ENCODE measurements at regions not wholly inside any gene's neighbourhood (a gene's known extent, or its start where the extent isn't known, plus 50 kb on each side); places are given as distances from the start of the nearest gene placed in this dataset.

DNA sequence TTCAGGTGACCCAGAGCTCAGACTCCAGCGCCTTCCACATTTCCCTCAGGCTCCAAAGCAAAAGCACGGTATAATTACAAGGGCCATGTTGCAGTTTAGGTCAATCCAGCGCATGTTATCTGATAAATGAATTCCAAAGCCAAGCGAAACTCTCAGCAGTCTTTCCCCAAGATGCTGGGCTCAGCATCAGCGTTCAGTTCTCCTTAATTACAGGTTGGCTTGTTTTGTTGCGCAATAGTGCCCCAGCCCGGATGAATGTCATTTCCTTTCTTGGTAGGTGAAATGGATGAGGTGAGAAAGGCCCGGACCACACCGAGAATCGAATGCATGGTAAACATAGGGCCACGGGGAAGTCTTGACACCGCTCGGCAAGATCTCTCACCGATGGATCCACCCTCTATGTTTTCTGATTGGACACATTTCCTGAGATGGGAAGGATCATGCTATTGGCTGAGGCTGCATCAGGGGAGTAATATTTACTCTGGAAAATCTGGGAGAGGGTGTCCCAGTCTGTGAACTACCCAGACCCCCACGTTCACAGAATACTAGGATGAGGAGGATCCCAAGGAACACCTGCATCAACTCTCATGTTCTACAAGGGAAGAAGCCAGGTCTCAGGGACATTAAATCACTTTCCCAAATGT is 221.2 kb upstream of the ANKRD55 start:
- DNase-seq = no peak

DNA sequence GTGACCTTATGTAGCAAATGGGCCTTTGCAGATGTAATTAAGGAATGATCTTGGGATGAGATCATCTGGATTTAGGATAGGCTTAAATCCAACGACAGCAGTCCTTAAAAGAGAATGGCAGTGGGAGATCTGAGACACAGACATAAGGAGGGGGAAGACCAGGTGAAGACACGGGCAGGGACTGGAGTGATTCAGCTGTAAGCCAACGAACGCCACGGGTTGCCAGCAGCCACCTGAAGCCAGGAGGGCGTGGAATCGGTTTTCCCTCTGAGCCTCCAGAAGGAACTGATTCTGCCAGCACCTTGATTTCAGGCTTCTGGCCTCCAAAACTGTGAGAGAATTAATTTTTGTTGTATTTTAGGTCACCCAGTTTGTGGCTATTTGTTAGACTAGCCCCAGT is 218.6 kb upstream of the ANKRD55 start:
- no peak for DNase-seq

DNA sequence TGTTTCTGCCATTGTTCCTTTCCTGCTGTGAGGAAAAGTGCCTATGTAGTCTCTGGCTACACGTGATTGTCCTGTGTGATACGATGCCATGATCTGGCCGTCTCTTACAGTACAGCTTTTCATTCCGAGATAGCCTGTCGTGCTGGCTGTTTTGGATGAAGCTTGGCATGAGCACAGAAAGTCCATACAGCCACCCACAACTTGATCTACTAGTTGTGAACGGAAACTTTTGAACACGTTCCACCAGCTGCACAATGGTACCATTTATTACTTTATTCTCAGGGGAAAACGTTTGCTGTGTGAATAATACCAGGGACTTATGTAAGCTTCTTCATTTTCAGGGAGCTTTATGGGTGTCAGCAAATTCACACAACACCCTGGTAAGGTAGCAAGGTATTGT is 217.6 kb upstream of the ANKRD55 start:
- no peak for DNase-seq

DNA sequence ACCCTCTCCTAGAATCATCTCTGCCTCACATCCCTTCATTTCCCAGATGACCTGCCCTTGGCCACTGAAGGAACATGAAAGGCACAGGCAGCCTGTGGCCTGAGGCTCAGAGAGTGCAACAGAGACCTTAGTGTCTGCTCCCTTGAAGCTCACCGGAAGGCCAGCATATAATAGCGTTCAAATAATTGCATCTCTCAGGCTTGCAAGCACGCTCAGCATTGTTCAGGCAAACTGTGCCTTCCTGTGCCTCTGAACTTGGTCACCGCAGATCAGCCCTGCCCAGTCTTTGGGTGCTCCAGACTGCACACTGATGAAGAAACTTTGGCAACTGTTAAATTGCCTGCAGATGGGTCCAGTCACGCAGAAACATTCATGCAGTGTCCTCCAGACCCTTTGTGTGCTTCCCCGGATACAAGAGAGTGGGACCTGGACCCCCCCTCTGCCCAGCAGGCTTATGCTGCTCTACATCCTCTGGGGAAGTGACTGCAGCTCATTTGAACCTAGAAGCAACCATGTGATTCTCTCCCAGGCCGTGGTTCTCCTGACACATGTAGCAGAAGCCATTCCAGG is 216.0 kb upstream of the ANKRD55 start:
- DNase-seq = no peak

DNA sequence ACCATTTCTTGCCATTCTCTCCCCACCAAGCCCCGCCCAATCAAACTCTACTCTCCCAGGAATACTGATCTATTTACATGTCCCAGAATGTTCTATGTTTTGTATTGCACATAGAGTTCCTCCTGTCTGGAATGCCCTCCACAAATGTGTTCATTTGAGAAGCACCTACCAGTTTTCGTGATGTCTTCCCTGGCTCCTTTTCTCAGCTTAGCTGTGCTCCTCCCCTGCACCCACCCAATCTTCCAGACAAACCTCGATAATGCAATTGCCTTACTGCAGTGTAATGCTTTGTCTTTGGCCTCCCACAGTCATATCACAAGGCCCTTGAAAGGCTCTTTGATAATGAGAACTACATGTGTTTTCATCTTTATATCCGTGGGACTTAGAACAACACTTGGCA is 214.5 kb upstream of the ANKRD55 start:
- no peak for DNase-seq

GRCh38 chr5:56447232-56447631 is 214.1 kb upstream of the ANKRD55 start:
- DNase-seq = no peak

GRCh38 chr5:56446728-56447127 is 213.6 kb upstream of the ANKRD55 start:
- no peak for DNase-seq

DNA sequence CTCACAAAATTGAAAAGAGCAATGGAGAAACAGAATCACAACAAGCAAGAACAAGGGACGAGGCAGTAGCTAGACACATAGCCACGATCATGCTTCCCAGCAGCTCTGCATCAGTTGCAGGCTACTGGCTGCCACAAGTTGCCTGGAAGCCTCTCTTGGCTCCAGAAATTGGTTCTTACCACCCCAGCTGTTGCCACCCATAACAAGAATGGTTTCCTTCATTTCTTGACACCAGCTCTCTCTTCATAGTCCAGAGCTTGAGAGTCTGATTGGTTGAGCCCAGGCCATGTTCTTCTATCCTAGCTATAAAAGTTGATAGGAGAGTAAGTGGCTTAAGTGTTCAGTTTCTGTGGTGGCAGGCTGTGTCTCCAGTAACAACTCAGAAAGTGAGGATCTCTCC is 210.7 kb upstream of the ANKRD55 start:
- no peak for DNase-seq

DNA sequence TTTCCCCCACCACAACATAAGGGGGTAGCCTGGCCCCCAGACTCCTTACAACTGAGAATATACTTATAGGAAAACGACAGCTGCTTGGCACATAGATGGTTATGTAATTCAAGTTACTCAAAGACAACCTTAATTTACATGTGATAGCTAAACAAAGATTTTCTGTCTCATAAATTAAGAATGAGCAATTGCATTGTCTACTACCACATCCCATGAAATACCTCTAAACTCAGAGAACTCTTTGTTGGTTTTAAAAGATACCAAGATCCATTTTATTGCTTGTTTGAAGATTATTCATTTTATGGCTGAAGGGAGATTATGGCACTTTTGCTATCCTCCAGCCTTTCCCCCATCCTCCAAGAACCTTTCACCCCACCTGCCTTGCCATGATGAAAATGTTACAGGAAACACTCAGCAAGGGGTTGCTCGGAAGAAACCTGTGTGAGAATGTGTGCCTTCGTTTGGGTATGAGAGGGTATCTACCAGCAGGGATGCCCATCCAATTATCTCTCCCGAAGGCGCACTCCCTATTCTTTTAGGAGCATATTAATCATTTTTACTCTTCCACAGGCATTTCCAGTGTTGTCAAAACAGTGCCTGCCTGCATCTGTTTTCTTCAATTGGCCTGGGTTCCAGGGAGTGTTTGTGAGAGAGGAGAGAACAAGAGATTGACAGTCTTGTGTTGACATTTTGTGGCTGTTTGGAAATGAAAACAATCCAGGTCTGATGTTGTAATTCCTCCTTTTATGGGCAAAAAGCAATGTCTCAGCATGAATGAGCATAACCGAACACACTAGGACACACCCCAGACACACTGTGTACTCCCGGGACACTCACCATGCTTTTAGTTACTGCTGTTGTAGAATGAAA is 208.0 kb upstream of the ANKRD55 start:
- no peak for DNase-seq

- no peak for DNase-seq
Measured at GRCh38 chr5:56434986-56435385, 201.9 kb upstream of the ANKRD55 start.

GRCh38 chr5:56433039-56433617 is 200.0 kb upstream of the ANKRD55 start:
- DNase-seq = no peak

DNA sequence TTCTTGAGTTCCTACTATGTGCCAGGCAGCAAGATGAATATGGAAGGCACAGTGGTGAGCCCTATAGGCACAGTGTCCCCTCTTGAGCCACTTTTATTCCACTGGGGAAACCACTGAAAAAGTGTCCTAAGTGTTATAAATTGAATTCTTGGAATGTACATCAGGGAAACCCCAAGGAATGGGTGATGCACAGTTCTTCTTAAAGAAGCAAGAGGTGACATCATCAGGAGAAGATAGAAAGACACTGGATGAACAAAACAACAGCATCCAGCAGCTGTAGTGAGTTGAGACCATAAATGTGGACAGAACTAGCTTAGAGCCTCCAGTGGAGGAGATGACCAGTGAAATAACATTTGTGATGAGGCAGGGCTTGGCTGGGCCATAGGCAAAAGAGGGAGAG is 199.2 kb upstream of the ANKRD55 start:
- DNase-seq = no peak

DNA sequence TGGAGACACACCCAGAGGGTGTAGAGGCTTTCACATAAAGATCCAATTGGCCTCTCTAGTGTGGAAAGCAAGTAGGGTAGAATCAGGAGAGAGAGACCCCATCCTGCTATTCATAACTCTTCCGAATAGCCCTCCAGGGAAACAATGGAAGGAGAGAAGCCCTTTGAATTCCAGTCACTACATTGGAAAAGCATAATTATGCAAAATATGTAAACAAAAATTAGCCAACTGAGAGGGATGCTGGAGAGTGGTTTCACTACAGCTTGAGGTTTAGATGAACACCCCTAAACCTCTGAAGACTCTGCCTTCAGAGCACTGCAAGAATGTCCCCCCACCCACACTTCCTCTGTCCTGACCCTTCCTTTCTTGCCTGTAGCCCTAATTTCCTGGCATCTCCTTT is 197.3 kb upstream of the ANKRD55 start:
- DNase-seq = no peak

GRCh38 chr5:56429110-56429561 is 196.0 kb upstream of the ANKRD55 start:
- no peak for DNase-seq

DNA sequence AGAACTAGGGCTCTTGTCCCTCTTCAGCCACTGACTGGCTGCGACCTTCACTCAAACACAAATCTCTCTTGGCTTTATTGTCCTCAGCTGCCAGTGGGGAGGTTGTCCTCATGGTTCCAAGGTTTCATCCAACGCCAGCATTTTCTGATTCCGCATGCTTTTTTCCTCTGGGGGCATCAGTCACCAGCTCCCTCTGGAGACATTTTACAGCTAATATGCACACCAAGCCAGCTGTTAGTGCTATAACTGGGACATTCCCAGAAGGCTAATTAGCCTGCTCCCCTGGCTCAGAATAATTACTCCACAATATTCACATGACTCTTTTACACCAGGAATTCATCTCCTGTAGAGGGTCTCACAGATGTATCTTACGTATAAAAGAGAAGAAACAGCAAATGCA is 193.6 kb upstream of the ANKRD55 start:
- no peak for DNase-seq

- DNase-seq = no peak
Measured at GRCh38 chr5:56422076-56422762, 189.1 kb upstream of the ANKRD55 start.

DNA sequence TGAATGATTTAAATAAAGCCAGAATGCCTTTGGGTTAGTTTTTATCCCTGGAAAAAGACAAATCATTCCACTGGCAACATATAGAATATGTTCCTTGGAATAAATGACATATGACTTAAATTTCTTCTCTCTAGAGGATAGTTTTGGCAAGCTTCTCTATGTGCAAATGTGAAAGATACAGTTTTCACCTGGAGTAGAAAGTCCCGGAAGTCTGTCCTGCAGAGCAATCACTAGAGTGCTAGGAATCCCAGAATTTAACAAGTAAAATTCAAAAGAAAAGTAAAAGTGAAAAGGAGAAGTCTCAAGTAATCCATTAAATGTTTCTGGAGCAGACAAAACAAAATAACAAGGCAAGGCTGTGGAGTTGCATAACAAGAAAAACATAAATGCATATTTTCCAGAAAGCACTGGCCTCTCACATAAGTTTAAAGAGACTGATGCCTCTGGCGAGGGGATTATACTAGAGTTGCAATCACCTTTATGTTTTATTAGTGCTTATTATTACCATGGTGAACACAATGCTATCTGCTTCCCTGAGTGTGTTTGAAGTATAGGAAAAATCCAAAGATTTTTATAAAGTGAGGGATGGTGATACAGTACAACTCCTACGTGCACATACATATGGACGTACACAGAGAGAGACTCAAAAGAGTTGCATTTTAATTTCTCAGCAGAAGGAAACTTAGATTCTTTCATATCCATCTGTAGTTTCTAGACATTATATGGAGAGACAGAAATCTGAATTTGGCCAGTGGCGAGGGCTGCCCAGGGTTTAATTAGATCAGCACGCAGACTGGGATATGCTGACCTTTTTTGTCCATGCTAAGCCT is 188.3 kb upstream of the ANKRD55 start:
- no peak for DNase-seq

DNA sequence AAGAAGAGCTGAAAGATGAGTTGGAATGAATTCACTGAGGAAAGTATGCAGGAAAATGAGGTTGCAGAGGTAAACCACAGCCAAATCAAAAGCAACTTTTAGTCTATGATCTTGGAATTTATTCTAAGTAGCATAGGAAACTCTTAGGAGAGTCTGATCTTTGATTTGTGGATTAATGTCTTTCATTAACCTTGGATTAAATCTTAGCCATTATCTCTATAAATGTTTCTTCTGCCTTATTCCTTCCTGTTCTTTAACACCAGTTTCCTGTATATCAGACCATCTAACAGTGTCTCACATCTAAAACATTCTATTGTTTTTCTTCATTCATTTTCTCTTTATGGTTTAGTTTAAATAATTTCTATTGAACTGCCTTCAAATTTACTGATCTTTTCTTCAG is 187.2 kb upstream of the ANKRD55 start:
- no peak for DNase-seq

DNA sequence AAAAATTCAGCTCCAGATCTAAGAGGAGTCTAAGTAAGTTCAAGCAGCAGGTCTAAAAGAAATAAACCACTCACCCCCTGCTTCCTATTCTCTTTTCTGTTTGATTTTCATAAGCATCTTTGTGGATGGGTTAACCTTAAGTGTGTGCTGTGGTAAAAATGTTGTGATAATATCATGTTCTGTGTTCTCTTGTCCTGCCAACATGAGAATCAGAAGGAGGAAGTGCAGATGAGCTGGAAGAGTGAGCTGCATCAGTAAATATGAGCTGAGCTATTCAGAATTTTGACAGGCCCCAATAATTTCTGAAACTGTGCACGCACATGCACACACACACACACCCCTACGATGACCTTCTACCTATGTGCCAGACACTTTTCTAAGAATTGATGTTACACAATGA is 186.5 kb upstream of the ANKRD55 start:
- DNase-seq = no peak

GRCh38 chr5:56415356-56415765 is 182.2 kb upstream of the ANKRD55 start:
- no peak for DNase-seq

DNA sequence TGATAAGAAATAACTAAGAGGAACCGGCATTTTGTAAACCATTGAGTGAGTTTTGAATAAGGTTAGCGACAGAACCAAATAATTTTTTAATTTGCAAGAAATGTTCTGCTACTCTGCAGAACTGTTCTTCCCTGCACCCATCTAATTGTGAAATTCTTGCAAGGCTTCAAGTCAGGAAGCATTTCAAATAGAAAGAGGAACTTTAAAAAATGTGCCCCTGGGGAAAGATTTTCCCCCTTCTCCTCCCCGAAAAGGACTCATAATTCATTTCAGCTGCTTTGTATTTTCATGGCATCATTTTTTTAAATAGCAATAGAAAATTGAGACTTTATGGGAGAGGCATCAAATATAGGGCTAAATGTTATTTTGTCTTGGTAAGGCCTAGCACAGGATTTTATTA is 180.9 kb upstream of the ANKRD55 start:
- DNase-seq = no peak

GRCh38 chr5:56413546-56413945 is 180.4 kb upstream of the ANKRD55 start:
- DNase-seq = no peak

All from 8988T (cell line).